PFSK-1 (cell line): ENCODE measurements at regions not wholly inside any gene's neighbourhood (a gene's known extent, or its start where the extent isn't known, plus 50 kb on each side); places are given as distances from the start of the nearest gene placed in this dataset.

Source experiments
- FOXP2 ChIP-seq: optimal IDR thresholded peaks from 2 replicates; pipeline ENCODE3; 2011; ENCODE audit warnings: borderline replicate concordance, control low read depth, inconsistent platforms; ENCODE audit not compliant: insufficient read depth; ENCODE audit errors: extremely low read length, extremely low read depth
- POLR2AphosphoS5 ChIP-seq: IDR thresholded peaks from 2 replicates; pipeline ENCODE4 v1.6.1; 2012; ENCODE audit warnings: low read depth, mild to moderate bottlenecking, control low read depth, low read length, moderate library complexity
- SIN3A ChIP-seq: IDR thresholded peaks from 2 replicates; pipeline ENCODE4 v1.6.1; 2012; ENCODE audit warnings: mild to moderate bottlenecking, low read length, moderate library complexity, borderline replicate concordance; ENCODE audit not compliant: insufficient read depth
- TAF1 ChIP-seq: IDR thresholded peaks from 2 replicates; pipeline ENCODE4 v1.6.1; 2012; ENCODE audit warnings: low read length, control low read depth, borderline replicate concordance; ENCODE audit not compliant: insufficient read depth
- TF ChIP-seq, protein P1 (sequence below), 2 experiments: IDR thresholded peaks; 2 replicates each; pipeline versions ENCODE4 v1.6.1 to v1.8.0; 2011 to 2012; ENCODE audit warnings: low read depth in 2 of 2, low read length in 2 of 2, control low read depth in 1 of 2, inconsistent platforms in 1 of 2, mild to moderate bottlenecking in 1 of 2, moderate library complexity in 1 of 2; ENCODE audit not compliant: insufficient read depth in 1 of 2

DNA sequence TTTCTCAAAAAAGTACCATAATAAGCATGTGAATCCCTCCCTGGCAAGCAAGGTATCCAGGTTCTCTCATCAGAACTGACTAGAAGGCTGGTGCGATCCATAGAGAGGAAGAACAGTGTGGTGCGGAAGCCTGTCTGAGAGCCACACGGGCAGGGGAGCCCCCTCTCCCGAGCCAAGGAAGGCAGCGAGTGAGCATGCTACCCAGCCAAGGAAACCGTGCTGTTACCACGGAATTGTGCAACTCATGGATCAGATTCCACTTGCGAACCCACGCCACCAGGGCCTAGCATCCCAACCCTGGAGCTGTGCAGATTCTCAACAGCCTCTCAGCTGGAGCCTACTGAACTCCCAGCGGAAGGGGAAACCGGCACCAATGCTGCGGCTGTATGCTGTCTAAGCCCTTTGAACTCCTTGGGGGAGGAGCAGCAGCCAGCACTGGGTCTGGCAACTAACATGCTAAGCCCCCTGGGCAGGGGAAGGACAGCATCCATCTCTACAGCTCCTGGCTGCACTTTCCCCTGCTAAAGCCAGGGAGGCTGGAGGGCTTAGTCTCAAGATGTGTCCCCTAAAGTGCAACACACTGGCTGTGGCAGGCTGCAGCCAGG lies 823.1 kb downstream of the EPHA4 start:
- TF ChIP-seq POLR2AphosphoS5, result no peak

DNA sequence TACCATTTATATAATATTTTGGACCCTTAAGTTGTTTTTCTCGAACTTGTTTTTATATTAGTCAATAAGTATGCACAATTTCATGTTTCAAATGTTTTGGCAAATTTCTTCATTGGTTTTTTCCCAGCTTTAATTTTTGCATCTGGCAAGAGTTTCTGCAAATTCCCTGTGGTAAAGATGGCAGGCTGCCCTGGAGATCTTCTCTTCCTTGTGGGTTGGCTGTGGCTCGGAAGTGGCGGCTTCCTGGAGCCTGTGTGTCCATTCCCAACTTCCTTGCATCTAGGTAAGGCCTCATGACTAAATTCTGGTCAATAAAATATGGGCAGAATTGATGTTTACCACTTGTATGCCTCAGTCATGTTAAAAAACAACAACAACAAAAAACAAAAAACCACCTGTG lies 818.6 kb downstream of the EPHA4 start:
- TF ChIP-seq TAF1, result no peak
- TF ChIP-seq, protein P1, sequence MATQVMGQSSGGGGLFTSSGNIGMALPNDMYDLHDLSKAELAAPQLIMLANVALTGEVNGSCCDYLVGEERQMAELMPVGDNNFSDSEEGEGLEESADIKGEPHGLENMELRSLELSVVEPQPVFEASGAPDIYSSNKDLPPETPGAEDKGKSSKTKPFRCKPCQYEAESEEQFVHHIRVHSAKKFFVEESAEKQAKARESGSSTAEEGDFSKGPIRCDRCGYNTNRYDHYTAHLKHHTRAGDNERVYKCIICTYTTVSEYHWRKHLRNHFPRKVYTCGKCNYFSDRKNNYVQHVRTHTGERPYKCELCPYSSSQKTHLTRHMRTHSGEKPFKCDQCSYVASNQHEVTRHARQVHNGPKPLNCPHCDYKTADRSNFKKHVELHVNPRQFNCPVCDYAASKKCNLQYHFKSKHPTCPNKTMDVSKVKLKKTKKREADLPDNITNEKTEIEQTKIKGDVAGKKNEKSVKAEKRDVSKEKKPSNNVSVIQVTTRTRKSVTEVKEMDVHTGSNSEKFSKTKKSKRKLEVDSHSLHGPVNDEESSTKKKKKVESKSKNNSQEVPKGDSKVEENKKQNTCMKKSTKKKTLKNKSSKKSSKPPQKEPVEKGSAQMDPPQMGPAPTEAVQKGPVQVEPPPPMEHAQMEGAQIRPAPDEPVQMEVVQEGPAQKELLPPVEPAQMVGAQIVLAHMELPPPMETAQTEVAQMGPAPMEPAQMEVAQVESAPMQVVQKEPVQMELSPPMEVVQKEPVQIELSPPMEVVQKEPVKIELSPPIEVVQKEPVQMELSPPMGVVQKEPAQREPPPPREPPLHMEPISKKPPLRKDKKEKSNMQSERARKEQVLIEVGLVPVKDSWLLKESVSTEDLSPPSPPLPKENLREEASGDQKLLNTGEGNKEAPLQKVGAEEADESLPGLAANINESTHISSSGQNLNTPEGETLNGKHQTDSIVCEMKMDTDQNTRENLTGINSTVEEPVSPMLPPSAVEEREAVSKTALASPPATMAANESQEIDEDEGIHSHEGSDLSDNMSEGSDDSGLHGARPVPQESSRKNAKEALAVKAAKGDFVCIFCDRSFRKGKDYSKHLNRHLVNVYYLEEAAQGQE (IDR thresholded peaks at IDR 0.05; ENCODE audit: insufficient read depth in 1 of 2, low read depth in 2 of 2, low read length in 2 of 2), result no peak
- no peak for TF ChIP-seq FOXP2
- TF ChIP-seq SIN3A, result no peak
- TF ChIP-seq POLR2AphosphoS5, result no peak

DNA sequence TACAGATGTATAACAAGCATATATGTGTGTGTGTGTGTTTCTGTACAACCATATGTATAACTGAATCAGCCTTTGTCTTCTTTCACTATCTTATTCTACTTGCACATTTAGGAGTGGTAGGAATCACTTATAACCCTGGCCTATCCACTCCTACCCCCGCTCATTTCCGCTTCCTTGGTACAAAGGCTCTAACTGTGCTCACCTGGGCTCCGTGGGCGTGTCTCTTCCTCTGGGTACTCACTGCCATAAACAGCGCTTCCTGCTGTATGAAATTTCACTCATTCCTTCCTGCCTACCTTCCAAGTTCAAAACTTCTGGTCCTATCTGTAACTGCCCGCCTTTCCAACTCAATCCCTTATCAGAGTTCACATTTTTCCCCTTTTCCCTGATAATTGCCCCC lies 815.5 kb downstream of the EPHA4 start:
- no peak for TF ChIP-seq SIN3A
- TF ChIP-seq, protein P1 (IDR thresholded peaks at IDR 0.05; ENCODE audit: insufficient read depth in 1 of 2, low read depth in 2 of 2, low read length in 2 of 2), result no peak
- no peak for TF ChIP-seq FOXP2
- no peak for TF ChIP-seq POLR2AphosphoS5
- no peak for TF ChIP-seq TAF1

DNA sequence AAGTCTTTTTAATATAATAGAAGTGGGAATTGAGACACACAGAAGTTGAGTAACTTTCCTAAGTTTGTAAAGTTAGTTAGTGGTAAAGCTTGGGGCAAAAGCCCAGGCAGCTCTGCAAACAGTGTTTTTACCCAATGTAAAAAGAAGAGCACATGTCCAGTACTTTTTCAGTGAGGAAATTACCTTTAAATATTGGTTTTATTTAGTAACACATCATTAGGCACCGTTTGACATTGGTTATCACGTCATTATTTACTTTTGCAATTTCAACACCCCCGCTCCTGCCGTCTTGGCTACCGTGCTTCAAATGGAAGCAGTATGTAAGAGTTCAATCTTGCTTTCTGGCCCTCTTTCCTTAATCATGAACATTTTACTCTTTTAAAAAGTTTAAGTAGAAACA lies 807.9 kb downstream of the EPHA4 start:
- TF ChIP-seq, protein P1 (IDR thresholded peaks at IDR 0.05; ENCODE audit: insufficient read depth in 1 of 2, low read depth in 2 of 2, low read length in 2 of 2), result no peak
- TF ChIP-seq TAF1 (no peak), POLR2AphosphoS5 (no peak), SIN3A (no peak), FOXP2 (no peak)

DNA sequence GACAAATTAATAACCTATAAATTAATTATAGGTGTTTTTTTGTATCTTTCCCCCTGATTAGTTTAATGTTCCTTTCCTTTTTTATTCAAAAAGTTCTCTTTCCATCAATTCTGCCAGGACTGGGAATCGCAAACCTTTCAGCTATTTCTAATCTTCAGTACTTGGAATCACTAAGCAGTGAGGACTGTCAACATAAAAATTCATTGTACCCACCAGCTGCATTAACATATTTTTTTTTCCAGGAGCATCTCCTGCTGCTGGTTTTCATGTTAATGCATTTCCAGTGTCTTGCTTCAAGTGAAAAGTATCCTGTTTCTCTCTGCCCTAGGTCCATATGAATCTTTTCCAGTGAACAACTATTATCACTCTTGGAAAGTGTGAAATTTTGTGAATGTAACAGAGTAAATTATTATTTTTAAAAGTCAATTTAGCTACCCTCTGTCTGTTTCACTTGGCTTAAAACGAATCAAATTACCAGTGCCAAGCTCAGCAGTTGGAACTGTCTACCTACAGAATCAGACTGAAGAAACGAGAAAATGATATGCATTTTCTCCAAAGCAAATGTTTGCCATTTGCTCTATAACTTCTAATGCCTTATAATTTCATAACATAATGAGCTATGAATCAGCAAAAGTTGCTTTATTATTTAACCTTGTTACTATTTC lies 804.4 kb downstream of the EPHA4 start:
- TF ChIP-seq SIN3A (no peak), FOXP2 (no peak), TAF1 (no peak)
- TF ChIP-seq, protein P1 (IDR thresholded peaks at IDR 0.05; ENCODE audit: insufficient read depth in 1 of 2, low read depth in 2 of 2, low read length in 2 of 2), result no peak
